Fibroblast of lung (primary cell): ENCODE measurements at regions not wholly inside any gene's neighbourhood (a gene's known extent, or its start where the extent isn't known, plus 50 kb on each side); places are given as distances from the start of the nearest gene placed in this dataset.

Source experiments
- DNase-seq, 2 donors: peaks; one replicate each; pipeline versions ENCODE4 v3.0.0 to v3.0.0-alpha.2; 2010; ENCODE audit warnings: low read depth in 2 of 2
- H2AFZ ChIP-seq: 2 replicates; pipeline ENCODE4 v1.5.1; 2012; ENCODE audit warnings: low read length, control low read depth, inconsistent platforms
- H3K27ac ChIP-seq: 2 replicates; pipeline ENCODE4 v1.5.1; 2011; ENCODE audit warnings: low read length, control low read depth; ENCODE audit not compliant: insufficient read depth
- H3K27me3 ChIP-seq: 2 replicates; pipeline ENCODE4 v1.5.1; 2011; ENCODE audit warnings: mild to moderate bottlenecking, low read length; ENCODE audit not compliant: control insufficient read depth, insufficient read depth
- H3K36me3 ChIP-seq: 2 replicates; pipeline ENCODE4 v1.5.1; 2011; ENCODE audit warnings: low read length; ENCODE audit not compliant: control insufficient read depth, insufficient read depth
- H3K4me1 ChIP-seq: 2 replicates; pipeline ENCODE4 v1.5.1; 2011; ENCODE audit warnings: low read length; ENCODE audit not compliant: control insufficient read depth, insufficient read depth; ENCODE audit errors: extremely low read depth
- H3K4me2 ChIP-seq: 2 replicates; pipeline ENCODE4 v1.5.1; 2011; ENCODE audit warnings: low read length, control low read depth; ENCODE audit not compliant: insufficient read depth; ENCODE audit errors: extremely low read depth
- H3K4me3 ChIP-seq, 4 experiments: fragments of 200-600 bp in 1 of 4; sonication (generic) in 1 of 4; replicated peaks in 1 of 4; 2 replicates each; pipeline ENCODE4 v1.5.1; 2011 to 2016; ENCODE audit warnings: low read length in 4 of 4, low read depth in 3 of 4, mild to moderate bottlenecking in 3 of 4, control low read depth in 2 of 4, inconsistent platforms in 1 of 4, mixed read lengths in 1 of 4; ENCODE audit not compliant: insufficient read depth in 1 of 4; ENCODE audit errors: control extremely low read depth in 1 of 4
- H3K79me2 ChIP-seq: 2 replicates; pipeline ENCODE4 v1.5.1; 2012; ENCODE audit warnings: mild to moderate bottlenecking, low read length, inconsistent platforms; ENCODE audit not compliant: control insufficient read depth, insufficient read depth
- H3K9ac ChIP-seq: 2 replicates; pipeline ENCODE4 v1.5.1; 2011; ENCODE audit warnings: mild to moderate bottlenecking, low read length, control low read depth; ENCODE audit not compliant: insufficient read depth
- H3K9me3 ChIP-seq: 2 replicates; pipeline ENCODE4 v1.5.1; 2012; ENCODE audit warnings: low read depth, low read length; ENCODE audit not compliant: control insufficient read depth, insufficient read depth
- H4K20me1 ChIP-seq: 2 replicates; pipeline ENCODE4 v1.5.1; 2011; ENCODE audit warnings: low read length; ENCODE audit not compliant: control insufficient read depth, insufficient read depth; ENCODE audit errors: extremely low read depth
- CTCF ChIP-seq, 2 donors: IDR thresholded peaks in 1 of 2; conservative IDR thresholded peaks in 1 of 2; 1 replicate in 1 of 2; 2 replicates in 1 of 2; pipeline ENCODE4 v1.5.1; 2011 to 2012; ENCODE audit warnings: low read length in 2 of 2, control low read depth in 1 of 2, inconsistent platforms in 1 of 2, low read depth in 1 of 2, mild to moderate bottlenecking in 1 of 2
- EZH2 ChIP-seq: IDR thresholded peaks from 2 replicates; pipeline ENCODE4 v1.5.1; 2012; ENCODE audit warnings: low read length, control low read depth, mild to moderate bottlenecking; ENCODE audit errors: missing control alignments

GRCh38 chr3:191528589-191528988 lies 67.6 kb downstream of the PYDC2 start:
- TF ChIP-seq CTCF (conservative IDR thresholded peaks at IDR 0.05 in 1 of 2, IDR thresholded peaks at IDR 0.05 in 1 of 2; ENCODE audit: low read depth in 1 of 2, low read length in 2 of 2), result no peak
- no peak for TF ChIP-seq EZH2
- no peak overlapping the region for H3K27ac ChIP-seq
- H3K79me2 ChIP-seq, result no peaks in the 10 kb centered on the region
- no peaks in the 10 kb centered on the region for H3K27me3 ChIP-seq
- H3K9ac ChIP-seq, result no peak overlapping the region
- peak in 1 of 2 donors; percentile 1 for DNase-seq
- H3K36me3 ChIP-seq, result no peaks in the 10 kb centered on the region
- no peaks in the 10 kb centered on the region for H4K20me1 ChIP-seq
- no peak overlapping the region for H3K4me3 ChIP-seq
- H2AFZ ChIP-seq, result no peak overlapping the region
- no peaks in the 10 kb centered on the region for H3K4me1 ChIP-seq
- no peaks in the 10 kb centered on the region for H3K9me3 ChIP-seq
- no peak overlapping the region for H3K4me2 ChIP-seq

GRCh38 chr3:191529992-191530391 lies 69.0 kb downstream of the PYDC2 start:
- Histone ChIP-seq H4K20me1 (no peaks in the 10 kb centered on the region), H3K27ac (no peak overlapping the region)

GRCh38 chr3:191531434-191531972 lies 70.5 kb downstream of the PYDC2 start:
- DNase-seq, result peak in 1 of 2 donors; percentile 3
- no peak overlapping the region for H3K27ac ChIP-seq
- H3K4me2 ChIP-seq, result no peak overlapping the region

More at GRCh38 chr3:191529992-191530391, 69.0 kb downstream of the PYDC2 start:
- Histone ChIP-seq H3K9me3 (no peaks in the 10 kb centered on the region), H3K79me2 (no peaks in the 10 kb centered on the region), H3K4me2 (no peak overlapping the region), H2AFZ (no peak overlapping the region), H3K4me3 (no peak overlapping the region), H3K36me3 (no peaks in the 10 kb centered on the region), H3K4me1 (no peaks in the 10 kb centered on the region), H3K9ac (no peak overlapping the region), H3K27me3 (no peaks in the 10 kb centered on the region)
- TF ChIP-seq EZH2 (no peak), CTCF (conservative IDR thresholded peaks at IDR 0.05 in 1 of 2, IDR thresholded peaks at IDR 0.05 in 1 of 2; ENCODE audit: low read depth in 1 of 2, low read length in 2 of 2) (no peak)
- no peak for DNase-seq

More at GRCh38 chr3:191531434-191531972, 70.5 kb downstream of the PYDC2 start:
- no peak for TF ChIP-seq EZH2
- no peak for TF ChIP-seq CTCF (conservative IDR thresholded peaks at IDR 0.05 in 1 of 2, IDR thresholded peaks at IDR 0.05 in 1 of 2; ENCODE audit: low read depth in 1 of 2, low read length in 2 of 2)
- H3K4me3 ChIP-seq, result no peak overlapping the region
- no peak overlapping the region for H3K9ac ChIP-seq
- no peaks in the 10 kb centered on the region for H3K4me1 ChIP-seq
- H3K27me3 ChIP-seq, result no peaks in the 10 kb centered on the region
- no peaks in the 10 kb centered on the region for H3K79me2 ChIP-seq
- no peaks in the 10 kb centered on the region for H4K20me1 ChIP-seq
- no peak overlapping the region for H2AFZ ChIP-seq
- H3K9me3 ChIP-seq, result no peaks in the 10 kb centered on the region
- no peaks in the 10 kb centered on the region for H3K36me3 ChIP-seq
